Thyroid gland (tissue), 4 donors: ENCODE measurements at regions not wholly inside any gene's neighbourhood (a gene's known extent, or its start where the extent isn't known, plus 50 kb on each side); places are given as distances from the start of the nearest gene placed in this dataset.

Source experiments
- CTCF ChIP-seq, 6 experiments: fragments of 200-600 bp in 3 of 6; fragments of 450-650 bp in 3 of 6; sonication (generic) in 3 of 6; IDR thresholded peaks; one replicate each; pipeline ENCODE4 v1.5.1; 2016 to 2019; ENCODE audit warnings: antibody characterized with exemption in 6 of 6, mild to moderate bottlenecking in 2 of 6, inconsistent platforms in 1 of 6, moderate library complexity in 1 of 6
- POLR2A ChIP-seq, 2 donors: fragments of 450-650 bp; IDR thresholded peaks; one replicate each; pipeline ENCODE4 v1.6.1; 2017; ENCODE audit warnings: antibody characterized with exemption in 2 of 2, mild to moderate bottlenecking in 2 of 2, moderate library complexity in 1 of 2

GRCh38 chr7:10874666-10875065, 99.0 kb upstream of the PHF14 start:
- TF ChIP-seq POLR2A (IDR thresholded peaks at IDR 0.05) (no peak), CTCF (IDR thresholded peaks at IDR 0.05) (no peak)
